ENCODE measurements at regions not wholly inside any gene's neighbourhood (a gene's known extent, or its start where the extent isn't known, plus 50 kb on each side); places are given as distances from the start of the nearest gene placed in this dataset.

DNA sequence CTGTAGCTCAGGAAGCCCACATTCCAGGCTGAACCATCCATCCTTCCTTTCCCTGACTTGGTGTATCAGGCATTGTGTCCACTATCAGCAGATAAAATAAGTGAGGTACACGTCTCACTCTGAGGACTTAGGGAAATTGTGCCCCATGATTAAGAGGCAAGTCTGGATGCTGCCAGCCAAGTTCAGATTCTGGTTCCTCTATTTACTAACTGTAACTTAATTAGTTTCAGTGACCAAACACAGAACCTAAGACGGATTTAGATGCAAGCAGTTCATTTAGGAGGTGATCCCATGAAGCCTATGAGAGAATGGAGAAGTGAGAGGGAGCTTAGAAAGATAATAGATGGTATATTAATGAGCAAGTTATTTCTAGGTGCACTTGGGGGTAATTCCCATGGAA is 56.6 kb upstream of the PACRGL start:
- Histone ChIP-seq H3K23ac (ENCODE audit: low read depth, low read length) (no peak overlapping the region), H3K4me3 (ENCODE audit: insufficient read depth, low read depth, low read length) (no peak overlapping the region), H3K9me3 (ENCODE audit: control insufficient read depth, insufficient read depth, low read length) (no peaks in the 10 kb centered on the region), H2AK5ac (ENCODE audit: low read depth, low read length) (no peak overlapping the region), H3K56ac (ENCODE audit: extremely low read depth, insufficient read depth, low read length) (no peak overlapping the region), H3K79me1 (ENCODE audit: low read depth in 1 of 2, low read length in 2 of 2) (no peaks in the 10 kb centered on the region), H3K9ac (ENCODE audit: low read depth, low read length) (no peak overlapping the region), H2BK5ac (ENCODE audit: low read depth, low read length, poor library complexity, severe bottlenecking) (no peak overlapping the region), H2BK15ac (ENCODE audit: low read depth, low read length) (no peak overlapping the region), H3K36me3 (ENCODE audit: control insufficient read depth, insufficient read depth, low read length) (no peaks in the 10 kb centered on the region), H4K20me1 (ENCODE audit: insufficient read depth, low read length) (no peaks in the 10 kb centered on the region), H2BK20ac (ENCODE audit: low read depth, low read length) (no peak overlapping the region), H2AFZ (replicated peaks; ENCODE audit: low read length, poor library complexity) (no peak overlapping the region), H4K5ac (ENCODE audit: low read depth, low read length) (no peak overlapping the region), H4K91ac (ENCODE audit: insufficient read depth, low read depth, low read length) (no peak overlapping the region), H3K27me3 (ENCODE audit: control insufficient read depth, insufficient read depth, low read length) (no peaks in the 10 kb centered on the region), H3K4me2 (ENCODE audit: low read depth, low read length) (no peak overlapping the region), H3K18ac (ENCODE audit: low read depth, low read length) (no peak overlapping the region), H4K8ac (ENCODE audit: low read depth in 2 of 2, low read length in 2 of 2) (no peak overlapping the region), H2AK9ac (replicated peaks; ENCODE audit: low read depth, low read length, poor library complexity) (no peak overlapping the region), H3K4me1 (ENCODE audit: control insufficient read depth, insufficient read depth, low read length) (no peaks in the 10 kb centered on the region), H3K4ac (ENCODE audit: low read depth, low read length) (no peak overlapping the region), H3K27ac (ENCODE audit: insufficient read depth, low read length) (no peak overlapping the region), H3K9me1 (ENCODE audit: insufficient read depth, low read length) (no peaks in the 10 kb centered on the region), H2BK120ac (ENCODE audit: low read depth, low read length) (no peak overlapping the region), H3K14ac (replicated peaks; ENCODE audit: low read depth, low read length) (no peak overlapping the region)
- TF ChIP-seq BHLHE40 (IDR thresholded peaks at IDR 0.05; ENCODE audit: low read depth, low read length) (no peak), RCOR1 (IDR thresholded peaks at IDR 0.05; ENCODE audit: insufficient replicate concordance, low read length) (no peak), SMC3 (IDR thresholded peaks at IDR 0.05; ENCODE audit: low read depth, low read length) (no peak), MAZ (IDR thresholded peaks at IDR 0.05; ENCODE audit: borderline replicate concordance, low read depth, low read length) (no peak), MXI1 (IDR thresholded peaks at IDR 0.05; ENCODE audit: borderline replicate concordance, low read depth, low read length) (no peak), NFE2L2 (IDR thresholded peaks at IDR 0.05; ENCODE audit: low read depth, low read length) (no peak)
- TF ChIP-seq, protein P1, sequence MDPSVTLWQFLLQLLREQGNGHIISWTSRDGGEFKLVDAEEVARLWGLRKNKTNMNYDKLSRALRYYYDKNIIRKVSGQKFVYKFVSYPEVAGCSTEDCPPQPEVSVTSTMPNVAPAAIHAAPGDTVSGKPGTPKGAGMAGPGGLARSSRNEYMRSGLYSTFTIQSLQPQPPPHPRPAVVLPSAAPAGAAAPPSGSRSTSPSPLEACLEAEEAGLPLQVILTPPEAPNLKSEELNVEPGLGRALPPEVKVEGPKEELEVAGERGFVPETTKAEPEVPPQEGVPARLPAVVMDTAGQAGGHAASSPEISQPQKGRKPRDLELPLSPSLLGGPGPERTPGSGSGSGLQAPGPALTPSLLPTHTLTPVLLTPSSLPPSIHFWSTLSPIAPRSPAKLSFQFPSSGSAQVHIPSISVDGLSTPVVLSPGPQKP (IDR thresholded peaks at IDR 0.05; ENCODE audit: borderline replicate concordance, low read depth, low read length): no peak
- no TSS peak for BruUV-seq (replicated peaks)
- ATAC-seq (ENCODE audit: low read depth) (no peak), DNase-seq (no peak)
- ChIA-PET POLR2A (ENCODE audit: unreplicated experiment) (no interaction called here), CTCF (no interaction called here)
- intact Hi-C loops (cut with micrococcal nuclease) (no loop called here), in situ Hi-C loops (cut with MboI; ENCODE audit: low sequenced_read_pairs) (no loop called here), dilution Hi-C loops (cut with HindIII; ENCODE audit: low sequenced_read_pairs, unreplicated experiment) (no loop called here)
- WGBS, 2 experiments (ENCODE audit: extremely low coverage in 2 of 2, insufficient read length in 1 of 2): no CpG with 5 or more reads among the region's 2 CpGs
